Activated CD4-positive, alpha-beta T cell treated with anti-CD3 and anti-CD28 coated beads for 48 hours (primary cell): ENCODE measurements at regions not wholly inside any gene's neighbourhood (a gene's known extent, or its start where the extent isn't known, plus 50 kb on each side); places are given as distances from the start of the nearest gene placed in this dataset.

Experiments used
- DNase-seq: peaks from one replicate; pipeline ENCODE4 v3.0.0-alpha.2; 2020

DNA sequence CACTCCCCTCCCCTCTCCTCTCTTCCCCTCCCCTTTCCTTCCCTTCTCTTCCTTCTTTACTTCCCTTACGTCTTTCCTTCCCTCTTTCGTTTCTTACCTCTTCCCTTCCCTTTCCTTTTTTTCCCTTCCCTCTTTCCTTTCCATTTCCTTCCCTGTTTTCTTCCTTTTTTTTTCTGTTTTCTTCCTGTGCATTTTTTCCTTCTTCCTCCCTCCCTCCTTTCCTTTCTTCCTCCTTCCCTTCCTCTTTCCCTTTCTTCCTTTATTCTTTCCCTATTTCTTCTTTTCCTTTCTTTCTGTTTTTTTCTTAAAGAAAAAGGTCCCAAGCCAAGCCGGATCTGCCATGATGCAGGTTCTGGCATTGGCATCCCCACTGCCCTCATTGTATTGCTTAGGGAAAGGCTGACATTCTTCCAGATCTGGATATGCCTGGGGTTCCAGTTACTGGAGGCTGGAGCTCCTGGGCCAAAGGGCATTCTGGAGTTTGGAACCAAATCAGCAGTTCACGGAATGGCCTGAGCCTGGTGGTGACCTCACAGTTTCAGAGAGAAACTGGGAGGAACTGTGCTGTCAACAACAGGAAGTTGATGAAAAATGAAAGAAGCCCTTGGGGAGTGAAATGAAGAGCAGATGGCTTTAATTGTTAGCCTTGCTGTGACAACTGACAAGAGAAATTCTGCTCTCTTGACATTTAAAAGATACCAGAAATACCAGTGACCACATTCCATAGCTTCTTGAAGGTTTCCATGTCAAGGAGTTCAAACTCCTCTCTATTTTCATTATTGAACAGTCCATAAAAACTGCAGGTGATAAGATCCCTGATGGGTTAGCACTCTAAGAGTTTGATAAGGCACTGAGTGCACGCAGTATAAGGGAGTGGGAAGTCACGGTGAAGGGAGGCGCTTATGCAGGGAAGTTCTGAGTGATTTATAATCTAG lies 622.1 kb downstream of the SPRY1 start:
- DNase-seq: peak; percentile 4

DNA sequence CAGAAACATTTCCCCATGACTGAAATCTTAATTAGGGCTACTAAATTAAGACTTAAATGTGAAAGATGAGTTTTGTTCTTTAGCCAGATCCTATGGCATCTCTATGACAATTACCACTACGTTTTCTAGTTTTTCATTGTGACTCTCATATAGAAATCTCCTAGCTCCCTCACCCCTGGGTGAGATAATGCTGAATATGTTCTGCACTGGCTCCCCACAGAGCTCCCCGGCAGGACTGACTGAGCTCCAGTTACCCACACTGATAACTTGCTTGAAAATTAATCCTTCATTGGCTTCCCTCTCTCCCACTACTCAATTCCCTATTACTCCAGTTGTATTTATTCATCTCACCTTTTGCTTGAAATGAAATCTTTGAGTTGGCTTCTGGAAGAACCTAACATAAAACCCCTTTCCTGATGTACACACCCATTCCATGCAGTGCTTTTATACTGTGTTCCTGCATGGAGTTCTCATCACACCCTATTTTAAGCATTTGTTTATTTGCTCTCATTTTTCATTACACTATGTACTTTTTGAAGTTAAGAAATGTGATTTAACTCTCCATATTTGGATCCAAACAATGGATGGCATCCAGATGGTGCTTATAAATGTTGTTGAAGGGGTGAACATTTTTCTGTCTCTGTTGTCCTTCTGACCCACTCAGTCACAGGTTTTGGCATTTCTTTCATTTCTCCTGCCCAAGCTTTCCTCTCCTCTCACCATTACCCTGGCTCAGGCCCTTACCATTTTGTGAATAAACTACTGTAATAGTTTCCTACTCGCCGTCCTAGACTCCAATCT lies 623.4 kb downstream of the SPRY1 start:
- no peak for DNase-seq

DNA sequence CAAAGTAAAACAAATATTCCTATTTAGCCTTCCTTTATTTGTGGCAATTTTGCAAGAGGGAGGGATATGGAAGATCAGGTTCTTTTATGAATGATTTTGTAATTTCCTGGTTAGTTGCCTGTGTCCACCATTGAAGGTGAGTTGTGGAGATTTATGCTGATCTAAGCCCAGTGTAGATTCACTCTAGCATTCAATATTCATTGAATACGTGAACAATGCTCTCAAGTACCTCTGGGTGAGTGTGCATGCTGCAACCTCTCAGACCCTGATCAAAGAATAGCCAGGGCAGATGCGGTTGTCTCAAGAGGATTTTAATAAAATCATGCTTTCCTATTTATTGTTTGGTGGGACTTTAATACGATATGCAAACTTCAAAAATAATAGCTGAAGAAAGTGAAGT lies 628.4 kb downstream of the SPRY1 start:
- DNase-seq: no peak

DNA sequence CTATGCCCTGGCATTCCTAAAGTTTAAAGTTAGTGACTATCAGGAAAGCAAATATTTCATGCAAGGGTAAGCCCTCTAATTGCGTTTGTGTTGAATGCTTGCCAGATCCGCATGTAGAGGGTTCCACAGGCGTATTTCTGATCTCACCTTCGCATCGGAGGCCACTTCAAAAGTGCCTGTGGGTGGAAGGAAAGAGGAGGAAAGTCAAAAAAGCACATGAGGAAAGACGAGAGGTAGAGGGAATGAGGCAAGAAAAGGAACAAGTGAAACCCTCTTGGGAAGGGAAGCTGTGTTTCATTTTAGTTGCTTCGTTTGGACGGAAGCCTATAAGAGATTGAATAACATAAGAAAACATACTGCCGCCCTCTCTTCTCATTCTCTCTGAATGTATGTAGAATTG lies 628.8 kb downstream of the SPRY1 start:
- no peak for DNase-seq

DNA sequence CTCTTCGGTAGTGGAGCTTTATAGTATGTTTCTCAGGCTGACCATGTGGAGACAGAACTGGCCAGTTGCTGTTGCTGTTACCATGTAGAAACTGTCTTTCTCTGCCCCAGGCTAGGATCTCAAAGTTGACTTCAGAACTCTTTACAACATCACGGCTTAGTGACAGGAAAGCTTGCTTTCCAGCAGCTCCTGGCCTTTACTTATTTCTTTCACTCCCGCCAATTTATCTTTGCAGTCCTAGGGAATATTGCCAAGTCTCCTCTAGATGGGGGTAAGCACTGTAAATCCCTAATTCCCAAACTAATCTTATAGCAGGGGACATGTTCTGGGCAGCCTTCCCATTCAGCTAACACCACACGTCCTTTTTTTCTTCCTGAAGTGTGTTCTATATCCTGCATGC lies 631.6 kb downstream of the SPRY1 start:
- DNase-seq: no peak

DNA sequence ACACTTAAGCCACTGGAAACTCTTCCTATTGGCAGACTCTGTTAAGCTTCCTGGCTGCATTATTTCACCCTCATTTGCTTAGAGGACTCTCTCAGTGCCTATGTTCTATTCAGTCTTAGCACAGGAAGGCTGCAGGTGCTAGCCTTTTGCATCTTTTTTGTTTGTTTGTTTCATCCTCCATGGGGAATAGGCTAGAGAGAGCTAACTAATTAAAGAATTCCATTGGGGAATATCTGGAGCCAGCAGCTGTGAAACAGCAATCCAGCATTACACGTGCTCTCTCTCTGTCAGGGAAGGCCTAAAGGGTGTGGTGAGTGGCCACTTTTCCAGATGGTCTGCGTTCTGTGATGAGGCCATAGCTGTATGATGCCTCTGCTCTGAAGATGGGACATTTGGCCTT lies 633.6 kb downstream of the SPRY1 start:
- no peak for DNase-seq

GRCh38 chr4:124032035-124032434 lies 635.4 kb downstream of the SPRY1 start:
- no peak for DNase-seq

DNA sequence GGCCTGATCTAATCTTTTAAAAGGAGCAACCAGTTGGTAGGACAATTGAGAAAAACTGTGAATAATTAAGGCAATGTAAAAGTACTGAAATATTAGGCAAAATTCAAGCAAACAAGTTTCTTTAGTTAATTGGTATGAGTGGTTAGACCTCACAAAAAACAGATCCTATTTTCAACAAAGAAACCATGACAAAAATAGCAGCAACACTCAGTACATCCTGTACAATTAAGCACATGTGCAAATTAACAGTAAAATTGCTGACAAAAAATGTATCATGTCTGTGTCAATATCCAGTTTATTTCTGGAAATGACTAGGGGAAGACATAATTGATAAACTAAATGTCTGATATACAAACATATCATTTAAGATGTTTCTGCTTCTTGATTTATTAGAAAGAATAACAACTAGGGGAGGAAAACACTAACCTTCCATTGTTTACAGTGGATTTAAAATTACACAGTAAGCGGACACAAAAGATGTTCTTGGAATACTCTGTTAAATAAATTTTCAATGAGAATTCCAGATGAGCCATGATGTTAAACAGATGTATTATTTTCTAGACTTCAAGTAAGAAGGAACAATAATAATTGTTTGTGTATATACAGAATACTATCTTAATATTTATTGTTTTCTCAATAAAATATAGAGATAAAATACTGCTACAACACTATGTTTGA lies 638.9 kb downstream of the SPRY1 start:
- no peak for DNase-seq

GRCh38 chr4:124037236-124037635 lies 640.6 kb downstream of the SPRY1 start:
- DNase-seq: no peak

GRCh38 chr4:124044330-124044729 lies 647.7 kb downstream of the SPRY1 start:
- no peak for DNase-seq

GRCh38 chr4:124044867-124045266 lies 648.3 kb downstream of the SPRY1 start:
- no peak for DNase-seq

- DNase-seq: no peak
These were observed 649.6 kb downstream of the SPRY1 start for GRCh38 chr4:124046190-124046589.

DNA sequence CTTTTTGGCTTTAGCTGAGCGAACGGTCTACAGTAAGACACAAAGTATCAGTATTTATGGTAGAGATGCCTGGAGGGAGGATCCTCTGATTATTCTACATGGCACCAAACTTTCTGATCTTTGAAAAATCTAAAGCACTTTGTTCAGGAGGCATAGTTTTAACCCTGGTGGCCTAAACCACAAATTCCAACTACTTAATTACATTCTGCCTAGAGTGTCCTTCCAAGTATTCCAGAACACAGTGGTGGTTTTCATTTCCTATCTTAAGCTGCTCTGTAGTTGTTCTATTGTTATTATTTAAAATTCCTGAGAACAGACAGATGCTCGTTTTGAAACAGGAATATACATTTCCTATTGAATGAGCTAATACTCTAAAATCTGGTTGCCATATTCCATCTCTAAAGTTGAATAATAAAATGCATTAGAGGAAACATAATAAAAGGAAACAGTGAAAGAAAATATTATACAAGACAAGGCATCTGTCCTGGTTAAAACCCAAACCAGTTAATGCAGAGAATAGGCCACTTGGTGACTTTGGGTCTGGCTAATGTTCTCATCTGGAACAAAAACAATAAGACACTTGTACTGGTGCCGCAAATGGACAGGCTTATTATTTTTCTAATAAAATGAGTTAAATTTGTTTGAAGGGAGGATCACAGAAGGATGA lies 657.4 kb downstream of the SPRY1 start:
- no peak for DNase-seq

GRCh38 chr4:124055336-124055735 lies 657.2 kb downstream of the ANKRD50 start:
- DNase-seq: no peak

- no peak for DNase-seq
These were observed 656.6 kb downstream of the ANKRD50 start for GRCh38 chr4:124055896-124056295.

GRCh38 chr4:124060261-124060918 lies 652.1 kb downstream of the ANKRD50 start:
- no peak for DNase-seq

GRCh38 chr4:124061413-124061812 lies 651.1 kb downstream of the ANKRD50 start:
- DNase-seq: no peak

- DNase-seq: no peak
These were observed 647.1 kb downstream of the ANKRD50 start for GRCh38 chr4:124065422-124065821.

GRCh38 chr4:124065936-124066335 lies 646.6 kb downstream of the ANKRD50 start:
- no peak for DNase-seq

DNA sequence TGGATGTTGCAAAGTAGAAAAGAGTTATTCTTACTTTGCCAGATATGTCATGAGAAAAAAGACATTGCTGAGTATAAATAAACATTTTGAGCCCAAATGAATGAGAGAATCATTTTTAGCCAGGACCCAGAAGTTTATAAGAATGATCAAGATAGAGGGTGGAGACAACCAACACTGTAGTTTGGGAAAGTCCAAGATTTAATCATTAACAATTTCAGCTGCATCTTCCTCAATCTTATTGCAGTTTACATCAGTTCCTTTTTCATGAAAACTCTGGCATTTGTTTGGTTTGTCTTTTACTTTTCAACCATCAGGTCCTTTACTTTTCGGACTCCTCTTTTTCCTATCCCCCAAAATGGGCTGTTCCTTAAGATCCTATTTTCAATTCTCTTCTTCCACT lies 645.9 kb downstream of the ANKRD50 start:
- no peak for DNase-seq

DNA sequence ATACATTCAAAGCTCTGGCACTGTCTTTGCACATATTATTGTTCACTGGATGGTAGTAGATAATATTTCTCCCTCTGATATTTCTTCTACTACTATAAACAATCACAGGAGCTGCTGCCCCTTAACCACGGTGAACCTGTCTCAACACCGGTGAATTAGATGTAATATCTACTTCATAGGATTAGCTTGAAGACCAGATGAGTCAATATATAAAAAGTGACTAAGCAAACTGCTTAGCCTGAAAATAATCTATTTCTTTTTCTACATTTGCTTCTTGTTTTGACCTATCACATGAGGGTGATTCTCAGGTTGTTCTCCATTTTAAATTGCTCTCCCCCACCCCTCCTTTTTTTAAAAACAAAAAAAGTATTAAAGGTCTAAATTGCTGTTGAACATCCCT lies 645.5 kb downstream of the ANKRD50 start:
- no peak for DNase-seq
